ENCODE measurements at regions not wholly inside any gene's neighbourhood (a gene's known extent, or its start where the extent isn't known, plus 50 kb on each side); places are given as distances from the start of the nearest gene placed in this dataset.

GRCh38 chr5:165538065-165538464, 2032.6 kb downstream of the MAT2B start:
- Histone ChIP-seq H3K9ac (ENCODE audit: low read depth, low read length) (no peak overlapping the region), H3K27me3 (ENCODE audit: control insufficient read depth, insufficient read depth, low read length) (no peaks in the 10 kb centered on the region), H3K4me1 (ENCODE audit: control insufficient read depth, insufficient read depth, low read length) (no peaks in the 10 kb centered on the region), H3K4me3 (ENCODE audit: low read length) (no peak overlapping the region), H3K9me3 (replicated peaks; ENCODE audit: low read length) (peaks cover 6% of the 10 kb centered on the region), H3K36me3 (ENCODE audit: insufficient read depth, low read length) (no peaks in the 10 kb centered on the region), H3K4me2 (ENCODE audit: low read length) (no peak overlapping the region)

GRCh38 chr5:165559645-165560044, 2054.2 kb downstream of the MAT2B start:
- Histone ChIP-seq H3K9ac (ENCODE audit: low read depth, low read length) (no peak overlapping the region), H3K4me2 (ENCODE audit: low read length) (no peak overlapping the region), H3K27me3 (ENCODE audit: control insufficient read depth, insufficient read depth, low read length) (no peaks in the 10 kb centered on the region), H3K4me3 (ENCODE audit: low read length) (no peak overlapping the region), H3K36me3 (ENCODE audit: insufficient read depth, low read length) (no peaks in the 10 kb centered on the region), H3K4me1 (ENCODE audit: control insufficient read depth, insufficient read depth, low read length) (no peaks in the 10 kb centered on the region), H3K9me3 (replicated peaks; ENCODE audit: low read length) (no peaks in the 10 kb centered on the region)

GRCh38 chr5:165560648-165561047, 2055.2 kb downstream of the MAT2B start:
- Histone ChIP-seq H3K27me3 (ENCODE audit: control insufficient read depth, insufficient read depth, low read length) (no peaks in the 10 kb centered on the region), H3K4me3 (ENCODE audit: low read length) (no peak overlapping the region), H3K9ac (ENCODE audit: low read depth, low read length) (no peak overlapping the region), H3K4me2 (ENCODE audit: low read length) (no peak overlapping the region), H3K9me3 (replicated peaks; ENCODE audit: low read length) (no peaks in the 10 kb centered on the region), H3K36me3 (ENCODE audit: insufficient read depth, low read length) (no peaks in the 10 kb centered on the region), H3K4me1 (ENCODE audit: control insufficient read depth, insufficient read depth, low read length) (no peaks in the 10 kb centered on the region)

GRCh38 chr5:165565911-165566310, 2060.5 kb downstream of the MAT2B start:
- no peak overlapping the region for H3K9ac ChIP-seq (ENCODE audit: low read depth, low read length)
- no peaks in the 10 kb centered on the region for H3K27me3 ChIP-seq (ENCODE audit: control insufficient read depth, insufficient read depth, low read length)
- H3K36me3 ChIP-seq (ENCODE audit: insufficient read depth, low read length), result no peaks in the 10 kb centered on the region
- no peaks in the 10 kb centered on the region for H3K4me1 ChIP-seq (ENCODE audit: control insufficient read depth, insufficient read depth, low read length)
- no peak overlapping the region for H3K4me2 ChIP-seq (ENCODE audit: low read length)
- H3K9me3 ChIP-seq (replicated peaks; ENCODE audit: low read length), result peaks cover 3% of the 10 kb centered on the region
- H3K4me3 ChIP-seq (ENCODE audit: low read length), result no peak overlapping the region

- no peaks in the 10 kb centered on the region for H3K27me3 ChIP-seq (ENCODE audit: control insufficient read depth, insufficient read depth, low read length)
- H3K9ac ChIP-seq (ENCODE audit: low read depth, low read length), result no peak overlapping the region
- no peak overlapping the region for H3K4me2 ChIP-seq (ENCODE audit: low read length)
- H3K9me3 ChIP-seq (replicated peaks; ENCODE audit: low read length), result peaks cover 3% of the 10 kb centered on the region
- no peak overlapping the region for H3K4me3 ChIP-seq (ENCODE audit: low read length)
- H3K4me1 ChIP-seq (ENCODE audit: control insufficient read depth, insufficient read depth, low read length), result no peaks in the 10 kb centered on the region
- H3K36me3 ChIP-seq (ENCODE audit: insufficient read depth, low read length), result no peaks in the 10 kb centered on the region
Observed at GRCh38 chr5:165569551-165569950, 2064.1 kb downstream of the MAT2B start.

GRCh38 chr5:165573445-165573844, 2068.0 kb downstream of the MAT2B start:
- H3K9me3 ChIP-seq (replicated peaks; ENCODE audit: low read length), result peaks cover 5% of the 10 kb centered on the region
- H3K27me3 ChIP-seq (ENCODE audit: control insufficient read depth, insufficient read depth, low read length), result no peaks in the 10 kb centered on the region
- no peaks in the 10 kb centered on the region for H3K4me1 ChIP-seq (ENCODE audit: control insufficient read depth, insufficient read depth, low read length)
- H3K9ac ChIP-seq (ENCODE audit: low read depth, low read length), result no peak overlapping the region
- no peaks in the 10 kb centered on the region for H3K36me3 ChIP-seq (ENCODE audit: insufficient read depth, low read length)
- no peak overlapping the region for H3K4me2 ChIP-seq (ENCODE audit: low read length)
- H3K4me3 ChIP-seq (ENCODE audit: low read length), result no peak overlapping the region

- H3K4me1 ChIP-seq (ENCODE audit: control insufficient read depth, insufficient read depth, low read length), result no peaks in the 10 kb centered on the region
- no peaks in the 10 kb centered on the region for H3K36me3 ChIP-seq (ENCODE audit: insufficient read depth, low read length)
Observed at GRCh38 chr5:165574100-165574499, 2068.7 kb downstream of the MAT2B start.

GRCh38 chr5:165576678-165577275, 2071.4 kb downstream of the MAT2B start:
- Histone ChIP-seq H3K4me1 (ENCODE audit: control insufficient read depth, insufficient read depth, low read length) (no peaks in the 10 kb centered on the region), H3K9me3 (replicated peaks; ENCODE audit: low read length) (peaks cover 6% of the 10 kb centered on the region), H3K4me3 (ENCODE audit: low read length) (no peak overlapping the region), H3K27me3 (ENCODE audit: control insufficient read depth, insufficient read depth, low read length) (no peaks in the 10 kb centered on the region), H3K9ac (ENCODE audit: low read depth, low read length) (no peak overlapping the region), H3K36me3 (ENCODE audit: insufficient read depth, low read length) (no peaks in the 10 kb centered on the region), H3K4me2 (ENCODE audit: low read length) (no peak overlapping the region)

More at GRCh38 chr5:165574100-165574499, 2068.7 kb downstream of the MAT2B start:
- Histone ChIP-seq H3K27me3 (ENCODE audit: control insufficient read depth, insufficient read depth, low read length) (no peaks in the 10 kb centered on the region), H3K9ac (ENCODE audit: low read depth, low read length) (no peak overlapping the region), H3K4me3 (ENCODE audit: low read length) (no peak overlapping the region), H3K4me2 (ENCODE audit: low read length) (no peak overlapping the region), H3K9me3 (replicated peaks; ENCODE audit: low read length) (peaks cover 9% of the 10 kb centered on the region)

GRCh38 chr5:165579911-165580310, 2074.5 kb downstream of the MAT2B start:
- no peaks in the 10 kb centered on the region for H3K4me1 ChIP-seq (ENCODE audit: control insufficient read depth, insufficient read depth, low read length)
- H3K27me3 ChIP-seq (ENCODE audit: control insufficient read depth, insufficient read depth, low read length), result no peaks in the 10 kb centered on the region
- peaks cover 6% of the 10 kb centered on the region for H3K9me3 ChIP-seq (replicated peaks; ENCODE audit: low read length)
- no peaks in the 10 kb centered on the region for H3K36me3 ChIP-seq (ENCODE audit: insufficient read depth, low read length)
- H3K9ac ChIP-seq (ENCODE audit: low read depth, low read length), result no peak overlapping the region
- no peak overlapping the region for H3K4me3 ChIP-seq (ENCODE audit: low read length)
- H3K4me2 ChIP-seq (ENCODE audit: low read length), result no peak overlapping the region

- H3K27me3 ChIP-seq (ENCODE audit: control insufficient read depth, insufficient read depth, low read length), result no peaks in the 10 kb centered on the region
- no peaks in the 10 kb centered on the region for H3K4me1 ChIP-seq (ENCODE audit: control insufficient read depth, insufficient read depth, low read length)
- H3K4me3 ChIP-seq (ENCODE audit: low read length), result no peak overlapping the region
- no peaks in the 10 kb centered on the region for H3K36me3 ChIP-seq (ENCODE audit: insufficient read depth, low read length)
- no peak overlapping the region for H3K9ac ChIP-seq (ENCODE audit: low read depth, low read length)
- peaks cover 2% of the 10 kb centered on the region for H3K9me3 ChIP-seq (replicated peaks; ENCODE audit: low read length)
- H3K4me2 ChIP-seq (ENCODE audit: low read length), result no peak overlapping the region
Observed at GRCh38 chr5:165594693-165595092, 2089.3 kb downstream of the MAT2B start.

- no peaks in the 10 kb centered on the region for H3K27me3 ChIP-seq (ENCODE audit: control insufficient read depth, insufficient read depth, low read length)
- no peak overlapping the region for H3K4me2 ChIP-seq (ENCODE audit: low read length)
- H3K4me1 ChIP-seq (ENCODE audit: control insufficient read depth, insufficient read depth, low read length), result no peaks in the 10 kb centered on the region
- peaks cover 11% of the 10 kb centered on the region for H3K9me3 ChIP-seq (replicated peaks; ENCODE audit: low read length)
- H3K9ac ChIP-seq (ENCODE audit: low read depth, low read length), result no peak overlapping the region
- no peaks in the 10 kb centered on the region for H3K36me3 ChIP-seq (ENCODE audit: insufficient read depth, low read length)
- no peak overlapping the region for H3K4me3 ChIP-seq (ENCODE audit: low read length)
Observed at GRCh38 chr5:165602529-165602928, 2097.1 kb downstream of the MAT2B start.

- H3K27me3 ChIP-seq (ENCODE audit: control insufficient read depth, insufficient read depth, low read length), result no peaks in the 10 kb centered on the region
- H3K4me3 ChIP-seq (ENCODE audit: low read length), result no peak overlapping the region
- H3K4me1 ChIP-seq (ENCODE audit: control insufficient read depth, insufficient read depth, low read length), result no peaks in the 10 kb centered on the region
- H3K9ac ChIP-seq (ENCODE audit: low read depth, low read length), result no peak overlapping the region
- no peaks in the 10 kb centered on the region for H3K36me3 ChIP-seq (ENCODE audit: insufficient read depth, low read length)
- H3K4me2 ChIP-seq (ENCODE audit: low read length), result no peak overlapping the region
- peaks cover 9% of the 10 kb centered on the region for H3K9me3 ChIP-seq (replicated peaks; ENCODE audit: low read length)
Observed at GRCh38 chr5:165607026-165607425, 2101.6 kb downstream of the MAT2B start.
